ENCODE measurements at regions not wholly inside any gene's neighbourhood (a gene's known extent, or its start where the extent isn't known, plus 50 kb on each side); places are given as distances from the start of the nearest gene placed in this dataset.

DNA sequence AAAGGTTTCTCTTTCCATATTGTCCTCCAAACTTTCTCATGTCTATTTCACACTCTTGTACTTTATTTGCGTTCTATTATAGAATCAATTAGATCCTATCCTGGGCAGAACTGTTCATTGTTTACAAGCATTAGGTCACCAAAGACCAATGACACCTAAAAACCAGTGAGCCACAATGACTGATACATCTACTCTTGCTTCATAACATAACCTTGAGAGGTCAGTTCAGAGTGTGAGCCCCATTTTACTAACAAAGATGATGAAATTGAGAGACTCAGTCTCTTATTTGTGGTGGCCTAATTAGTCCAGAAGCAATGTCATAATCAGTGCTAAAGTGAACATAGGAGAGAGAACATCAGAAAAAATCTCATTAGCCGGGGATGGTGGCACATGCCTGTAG lies 248.9 kb upstream of the RBBP8 start:
- intact Hi-C loops (cut with DNase I): no loop called here
- H3K36me3 ChIP-seq (ENCODE audit: insufficient read depth in 1 of 2, low read depth in 1 of 2): no peaks in the 10 kb centered on the region
- no peak overlapping the region for H3K27ac ChIP-seq
- WGBS, 3 donors: 87 to 90% (median 88%) methylated on average over 2 of the region's 2 CpGs
- TF ChIP-seq, protein P1, sequence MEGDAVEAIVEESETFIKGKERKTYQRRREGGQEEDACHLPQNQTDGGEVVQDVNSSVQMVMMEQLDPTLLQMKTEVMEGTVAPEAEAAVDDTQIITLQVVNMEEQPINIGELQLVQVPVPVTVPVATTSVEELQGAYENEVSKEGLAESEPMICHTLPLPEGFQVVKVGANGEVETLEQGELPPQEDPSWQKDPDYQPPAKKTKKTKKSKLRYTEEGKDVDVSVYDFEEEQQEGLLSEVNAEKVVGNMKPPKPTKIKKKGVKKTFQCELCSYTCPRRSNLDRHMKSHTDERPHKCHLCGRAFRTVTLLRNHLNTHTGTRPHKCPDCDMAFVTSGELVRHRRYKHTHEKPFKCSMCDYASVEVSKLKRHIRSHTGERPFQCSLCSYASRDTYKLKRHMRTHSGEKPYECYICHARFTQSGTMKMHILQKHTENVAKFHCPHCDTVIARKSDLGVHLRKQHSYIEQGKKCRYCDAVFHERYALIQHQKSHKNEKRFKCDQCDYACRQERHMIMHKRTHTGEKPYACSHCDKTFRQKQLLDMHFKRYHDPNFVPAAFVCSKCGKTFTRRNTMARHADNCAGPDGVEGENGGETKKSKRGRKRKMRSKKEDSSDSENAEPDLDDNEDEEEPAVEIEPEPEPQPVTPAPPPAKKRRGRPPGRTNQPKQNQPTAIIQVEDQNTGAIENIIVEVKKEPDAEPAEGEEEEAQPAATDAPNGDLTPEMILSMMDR (IDR thresholded peaks at IDR 0.05): no peak
- no peaks in the 10 kb centered on the region for H3K4me1 ChIP-seq
- no peaks in the 10 kb centered on the region for H3K9me3 ChIP-seq
- no peak for ATAC-seq
- no peak for DNase-seq
- H3K4me3 ChIP-seq: no peak overlapping the region
- H3K27me3 ChIP-seq (ENCODE audit: insufficient read depth in 3 of 3, low read length in 2 of 3): peaks cover 0 to 10% (median 5%) of the 10 kb centered on the region in 3 donors

DNA sequence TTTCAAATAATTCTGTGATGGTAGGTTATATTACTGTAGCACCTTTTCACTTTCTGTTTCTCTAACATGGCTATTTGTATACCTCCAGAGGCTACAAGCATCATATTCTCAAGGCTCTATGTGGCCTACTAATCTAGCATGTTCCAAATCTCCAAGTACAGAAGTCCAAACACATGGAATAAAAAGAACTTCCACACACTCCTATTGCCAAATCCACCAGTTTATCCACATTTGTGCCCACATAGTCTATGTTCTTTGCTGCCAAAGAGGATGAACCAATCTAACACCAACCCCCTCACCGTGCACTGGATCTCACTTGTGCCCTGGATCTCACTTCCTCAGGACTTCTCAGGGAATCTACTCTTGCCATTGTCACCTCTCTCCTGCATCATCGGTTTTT lies 247.3 kb upstream of the RBBP8 start:
- peaks cover 0 to 9% (median 5%) of the 10 kb centered on the region in 3 donors for H3K27me3 ChIP-seq (ENCODE audit: insufficient read depth in 3 of 3, low read length in 2 of 3)
- intact Hi-C loops (cut with DNase I): no loop called here
- WGBS, 3 donors: 85 to 96% (median 92%) methylated on average over 2 of the region's 2 CpGs
- H3K36me3 ChIP-seq (ENCODE audit: insufficient read depth in 1 of 2, low read depth in 1 of 2): no peaks in the 10 kb centered on the region
- no peak overlapping the region for H3K4me3 ChIP-seq
- no peaks in the 10 kb centered on the region for H3K9me3 ChIP-seq
- ATAC-seq (no peak), DNase-seq (no peak)
- H3K27ac ChIP-seq: no peak overlapping the region
- TF ChIP-seq, protein P1 (IDR thresholded peaks at IDR 0.05): no peak
- H3K4me1 ChIP-seq: no peaks in the 10 kb centered on the region

DNA sequence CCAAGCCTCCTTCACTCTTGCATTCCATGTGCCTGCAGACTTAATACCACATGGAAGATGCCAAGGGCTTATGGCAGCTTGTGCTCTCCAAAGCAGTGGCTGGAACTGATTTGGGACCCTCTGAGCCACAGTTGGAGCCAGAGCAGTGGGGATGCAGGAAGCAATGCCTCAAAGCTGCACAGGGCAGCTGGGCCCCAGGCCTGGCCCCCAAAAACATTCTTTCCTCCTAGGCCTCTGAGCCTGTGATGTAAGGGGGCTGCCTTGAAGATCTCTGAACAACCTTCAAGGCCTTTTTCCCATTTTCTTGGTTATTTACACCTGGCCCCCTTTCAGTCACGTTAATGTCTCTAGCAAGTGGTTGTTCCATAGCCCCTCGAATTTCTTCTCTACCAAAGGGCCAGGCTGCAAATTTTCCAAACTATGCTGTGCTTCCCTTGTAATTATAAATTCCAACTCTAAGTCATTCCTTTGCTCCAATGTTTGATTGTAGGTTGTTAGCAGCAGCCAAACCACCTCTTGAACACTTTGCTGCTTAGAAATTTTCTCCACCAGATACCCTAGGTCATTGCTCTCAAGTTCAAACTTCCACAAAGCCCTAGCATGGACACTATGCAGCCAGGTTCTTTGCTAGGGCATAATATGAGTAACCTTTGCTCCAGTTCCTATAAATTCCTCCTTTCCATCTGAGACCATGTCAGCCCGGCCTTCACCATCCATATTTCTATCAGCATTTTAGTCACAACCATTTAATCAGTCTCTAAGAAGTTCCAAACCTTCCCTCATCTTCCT lies 245.0 kb upstream of the RBBP8 start:
- no peaks in the 10 kb centered on the region for H3K27me3 ChIP-seq (ENCODE audit: insufficient read depth in 3 of 3, low read length in 2 of 3)
- no peaks in the 10 kb centered on the region for H3K4me1 ChIP-seq
- DNase-seq: no peak
- H3K4me3 ChIP-seq: no peak overlapping the region
- no peak for ATAC-seq
- TF ChIP-seq, protein P1 (IDR thresholded peaks at IDR 0.05): no peak
- H3K27ac ChIP-seq: no peak overlapping the region
- 55 to 57% (median 55%) methylated on average over 3 of the region's 3 CpGs for WGBS, 3 donors
- H3K36me3 ChIP-seq (ENCODE audit: insufficient read depth in 1 of 2, low read depth in 1 of 2): no peaks in the 10 kb centered on the region
- H3K9me3 ChIP-seq: no peaks in the 10 kb centered on the region
- intact Hi-C loops (cut with DNase I): no loop called here

DNA sequence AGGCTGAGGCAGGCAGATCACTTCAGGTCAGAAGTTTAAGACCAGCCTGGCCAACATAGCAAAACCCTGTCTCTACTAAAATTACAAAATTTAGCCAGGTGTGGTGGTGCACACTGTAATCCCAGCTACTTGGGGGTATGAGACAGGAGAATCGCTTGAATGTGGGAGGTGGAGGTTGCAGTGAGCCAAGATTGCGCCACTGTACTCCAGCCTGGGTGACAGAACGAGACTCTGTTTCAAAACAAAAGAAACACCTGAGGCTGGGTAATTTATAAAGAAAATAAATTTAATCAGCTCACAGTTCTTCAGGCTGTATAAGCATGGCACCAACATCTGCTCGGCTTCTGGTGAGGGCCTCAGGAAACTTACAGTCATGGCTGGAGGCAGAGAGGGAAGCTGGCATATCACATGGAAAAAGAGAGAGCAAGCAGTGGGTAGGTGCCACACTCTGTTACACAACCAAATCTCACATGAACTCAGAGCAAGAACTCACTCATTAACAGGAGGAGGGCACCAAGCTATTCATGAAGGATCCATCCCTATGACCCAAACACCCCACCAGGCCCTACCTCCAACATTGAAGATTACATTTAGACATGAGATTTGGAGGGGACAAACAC lies 244.1 kb upstream of the RBBP8 start:
- H3K27me3 ChIP-seq (ENCODE audit: insufficient read depth in 3 of 3, low read length in 2 of 3): no peaks in the 10 kb centered on the region
- WGBS, 3 donors: 91 to 92% (median 91%) methylated on average over 4 of the region's 4 CpGs
- H3K4me3 ChIP-seq: no peak overlapping the region
- no peaks in the 10 kb centered on the region for H3K4me1 ChIP-seq
- intact Hi-C loops (cut with DNase I): no loop called here
- H3K9me3 ChIP-seq: no peaks in the 10 kb centered on the region
- no peak for ATAC-seq
- no peak for DNase-seq
- H3K27ac ChIP-seq: no peak overlapping the region
- TF ChIP-seq, protein P1 (IDR thresholded peaks at IDR 0.05): no peak
- no peaks in the 10 kb centered on the region for H3K36me3 ChIP-seq (ENCODE audit: insufficient read depth in 1 of 2, low read depth in 1 of 2)

Measured in psoas muscle (tissue), 7 donors.